ENCODE measurements at regions not wholly inside any gene's neighbourhood (a gene's known extent, or its start where the extent isn't known, plus 50 kb on each side); places are given as distances from the start of the nearest gene placed in this dataset.

GRCh38 chr13:53732664-53733063 lies 704.1 kb downstream of the OLFM4 start:
- intact Hi-C loops (cut with DNase I): no loop called here

GRCh38 chr13:53743906-53744305 lies 715.3 kb downstream of the OLFM4 start:
- H3K27me3 ChIP-seq: no peaks in the 10 kb centered on the region
- H3K36me3 ChIP-seq: no peaks in the 10 kb centered on the region
- TF ChIP-seq POLR2A (IDR thresholded peaks at IDR 0.05) (no peak), CTCF (IDR thresholded peaks at IDR 0.05) (no peak)
- H3K4me3 ChIP-seq: no peak overlapping the region
- DNase-seq (no peak), ATAC-seq (no peak)
- no peaks in the 10 kb centered on the region for H3K4me1 ChIP-seq
- no peak overlapping the region for H3K27ac ChIP-seq
- WGBS, 4 donors: 86 to 91% (median 88%) methylated on average over 1 of the region's 1 CpG
- no peaks in the 10 kb centered on the region for H3K9me3 ChIP-seq
- intact Hi-C loops (cut with DNase I): no loop called here

More at GRCh38 chr13:53732664-53733063, 704.1 kb downstream of the OLFM4 start:
- Histone ChIP-seq H3K27me3 (no peaks in the 10 kb centered on the region), H3K9me3 (peaks cover 0 to 4% (median 0%) of the 10 kb centered on the region in 12 donors), H3K4me3 (no peak overlapping the region), H3K36me3 (no peaks in the 10 kb centered on the region), H3K27ac (no peak overlapping the region), H3K4me1 (no peaks in the 10 kb centered on the region)
- no peak for TF ChIP-seq CTCF (IDR thresholded peaks at IDR 0.05)
- TF ChIP-seq POLR2A (IDR thresholded peaks at IDR 0.05): no peak
- WGBS, 4 donors: 58 to 62% (median 61%) methylated on average over 3 of the region's 3 CpGs
- DNase-seq: no peak
- ATAC-seq: no peak

GRCh38 chr13:53747825-53748224 lies 719.2 kb downstream of the OLFM4 start:
- ATAC-seq (no peak), DNase-seq (no peak)
- intact Hi-C loops (cut with DNase I): no loop called here
- H3K27me3 ChIP-seq: no peaks in the 10 kb centered on the region
- no peak overlapping the region for H3K27ac ChIP-seq
- H3K36me3 ChIP-seq: no peaks in the 10 kb centered on the region
- WGBS, 4 donors: 85 to 100% (median 90%) methylated on average over 1 of the region's 1 CpG
- H3K4me3 ChIP-seq: no peak overlapping the region
- no peaks in the 10 kb centered on the region for H3K4me1 ChIP-seq
- H3K9me3 ChIP-seq: no peaks in the 10 kb centered on the region
- no peak for TF ChIP-seq CTCF (IDR thresholded peaks at IDR 0.05)
- no peak for TF ChIP-seq POLR2A (IDR thresholded peaks at IDR 0.05)

GRCh38 chr13:53749306-53749705 lies 720.7 kb downstream of the OLFM4 start:
- Histone ChIP-seq H3K27me3 (no peaks in the 10 kb centered on the region), H3K9me3 (no peaks in the 10 kb centered on the region), H3K27ac (no peak overlapping the region), H3K4me1 (no peaks in the 10 kb centered on the region), H3K36me3 (no peaks in the 10 kb centered on the region), H3K4me3 (no peak overlapping the region)
- 43 to 63% (median 58%) methylated on average over 3 of the region's 3 CpGs for WGBS, 4 donors
- ATAC-seq (no peak), DNase-seq (no peak)
- intact Hi-C loops (cut with DNase I): no loop called here
- TF ChIP-seq CTCF (IDR thresholded peaks at IDR 0.05) (no peak), POLR2A (IDR thresholded peaks at IDR 0.05) (no peak)
